HEK293T (cell line): ENCODE measurements at regions not wholly inside any gene's neighbourhood (a gene's known extent, or its start where the extent isn't known, plus 50 kb on each side); places are given as distances from the start of the nearest gene placed in this dataset.

Source experiments
- ARNT ChIP-seq: fragments of 450-650 bp; IDR thresholded peaks from 2 replicates; pipeline ENCODE4 v1.6.1; 2017; ENCODE audit warnings: mild to moderate bottlenecking
- BHLHE40 ChIP-seq: fragments of 450-650 bp; IDR thresholded peaks from 2 replicates; pipeline ENCODE4 v1.6.1; 2016; ENCODE audit warnings: mild to moderate bottlenecking, moderate library complexity, borderline replicate concordance
- CTBP1 ChIP-seq: fragments of 450-650 bp; IDR thresholded peaks from 2 replicates; pipeline ENCODE4 v1.6.1; 2016; ENCODE audit warnings: borderline replicate concordance
- ELF4 ChIP-seq: fragments of 450-650 bp; IDR thresholded peaks from 2 replicates; pipeline ENCODE4 v1.6.1; 2017; ENCODE audit warnings: antibody characterized with exemption
- FOXA1 ChIP-seq: fragments of 450-650 bp; IDR thresholded peaks from 2 replicates; pipeline ENCODE4 v1.6.1; 2016; ENCODE audit warnings: mild to moderate bottlenecking
- NFRKB ChIP-seq: fragments of 450-650 bp; IDR thresholded peaks from 2 replicates; pipeline ENCODE4 v1.6.1; 2016; ENCODE audit warnings: mild to moderate bottlenecking, moderate library complexity
- SP1 ChIP-seq: fragments of 450-650 bp; IDR thresholded peaks from 2 replicates; pipeline ENCODE4 v1.6.1; 2017
- SUZ12 ChIP-seq: fragments of 450-650 bp; IDR thresholded peaks from 2 replicates; pipeline ENCODE4 v1.6.1; 2016; ENCODE audit warnings: mild to moderate bottlenecking
- ZNF384 ChIP-seq: fragments of 450-650 bp; IDR thresholded peaks from 2 replicates; pipeline ENCODE4 v1.6.1; 2016
- TF ChIP-seq, protein P1 (sequence below): fragments of 450-650 bp; IDR thresholded peaks from 2 replicates; pipeline ENCODE4 v1.6.1; 2016

- TF ChIP-seq ARNT (no peak), CTBP1 (no peak), SUZ12 (no peak), SP1 (no peak), BHLHE40 (no peak), FOXA1 (no peak), ELF4 (no peak), ZNF384 (no peak), NFRKB (no peak)
- TF ChIP-seq, protein P1, sequence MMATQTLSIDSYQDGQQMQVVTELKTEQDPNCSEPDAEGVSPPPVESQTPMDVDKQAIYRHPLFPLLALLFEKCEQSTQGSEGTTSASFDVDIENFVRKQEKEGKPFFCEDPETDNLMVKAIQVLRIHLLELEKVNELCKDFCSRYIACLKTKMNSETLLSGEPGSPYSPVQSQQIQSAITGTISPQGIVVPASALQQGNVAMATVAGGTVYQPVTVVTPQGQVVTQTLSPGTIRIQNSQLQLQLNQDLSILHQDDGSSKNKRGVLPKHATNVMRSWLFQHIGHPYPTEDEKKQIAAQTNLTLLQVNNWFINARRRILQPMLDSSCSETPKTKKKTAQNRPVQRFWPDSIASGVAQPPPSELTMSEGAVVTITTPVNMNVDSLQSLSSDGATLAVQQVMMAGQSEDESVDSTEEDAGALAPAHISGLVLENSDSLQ = no peak
These were observed 156.4 kb upstream of the COL21A1 start for GRCh38 chr6:56403745-56404144.
